ENCODE measurements at regions not wholly inside any gene's neighbourhood (a gene's known extent, or its start where the extent isn't known, plus 50 kb on each side); places are given as distances from the start of the nearest gene placed in this dataset.

- no peak overlapping the region for H2BK5ac ChIP-seq (ENCODE audit: low read depth, low read length, poor library complexity)
- WGBS (ENCODE audit: extremely low coverage, insufficient coverage, insufficient read length): no CpG with 5 or more reads among the region's 3 CpGs
Observed at GRCh38 chr9:119951591-119951990, 582.4 kb upstream of the BRINP1 start.

GRCh38 chr9:119951090-119951489, 581.9 kb upstream of the BRINP1 start:
- H3K4me1 ChIP-seq (ENCODE audit: control insufficient read depth in 1 of 2, insufficient read depth in 2 of 2, low read length in 2 of 2): peaks cover 0 to 2% of the 10 kb centered on the region in 2 experiments
- no peak overlapping the region for H3K27ac ChIP-seq (ENCODE audit: low read depth, low read length)
- H2BK120ac ChIP-seq (ENCODE audit: insufficient read depth, low read length, poor library complexity): no peak overlapping the region
- H3K23ac ChIP-seq (ENCODE audit: low read length): no peak overlapping the region
- no peaks in the 10 kb centered on the region for H3K79me2 ChIP-seq (ENCODE audit: control insufficient read depth, insufficient read depth, low read length, poor library complexity)
- peak overlapping the region; percentile 19 for H3K4me2 ChIP-seq (ENCODE audit: low read length)
- H3K18ac ChIP-seq (ENCODE audit: low read length): no peak overlapping the region
- H4K8ac ChIP-seq (ENCODE audit: low read depth, low read length): no peak overlapping the region
- H4K12ac ChIP-seq (ENCODE audit: low read depth, low read length): no peak overlapping the region
- H3K27me3 ChIP-seq (ENCODE audit: insufficient read depth, low read length): no peaks in the 10 kb centered on the region
- H3K9ac ChIP-seq (ENCODE audit: low read length): no peak overlapping the region
- WGBS (ENCODE audit: extremely low coverage, insufficient coverage, insufficient read length): no CpG with 5 or more reads among the region's 1 CpG
- no peak overlapping the region for H2BK5ac ChIP-seq (ENCODE audit: low read depth, low read length, poor library complexity)
- no peak overlapping the region for H4K91ac ChIP-seq (ENCODE audit: low read depth, low read length)
- no peak overlapping the region for H2BK12ac ChIP-seq (ENCODE audit: low read length)
- H3K14ac ChIP-seq (ENCODE audit: low read length): no peak overlapping the region
- no peaks in the 10 kb centered on the region for H3K79me1 ChIP-seq (ENCODE audit: low read length)
- no peak overlapping the region for H2AK5ac ChIP-seq (ENCODE audit: low read length)
- DNase-seq: no peak
- no peak overlapping the region for H3K4ac ChIP-seq (ENCODE audit: low read depth, low read length)
- H3K4me3 ChIP-seq (ENCODE audit: low read depth, low read length): no peak overlapping the region
- no peaks in the 10 kb centered on the region for H3K9me3 ChIP-seq (ENCODE audit: insufficient read depth, low read depth, low read length)
- H3K36me3 ChIP-seq (ENCODE audit: control insufficient read depth in 1 of 2, insufficient read depth in 2 of 2, low read length in 2 of 2): no peaks in the 10 kb centered on the region
- no peak overlapping the region for H2AFZ ChIP-seq (ENCODE audit: insufficient read depth, low read length, poor library complexity)

More at GRCh38 chr9:119951591-119951990, 582.4 kb upstream of the BRINP1 start:
- no peak overlapping the region for H2BK120ac ChIP-seq (ENCODE audit: insufficient read depth, low read length, poor library complexity)
- no peak overlapping the region for H2BK12ac ChIP-seq (ENCODE audit: low read length)
- H3K4ac ChIP-seq (ENCODE audit: low read depth, low read length): no peak overlapping the region
- no peaks in the 10 kb centered on the region for H3K36me3 ChIP-seq (ENCODE audit: control insufficient read depth in 1 of 2, insufficient read depth in 2 of 2, low read length in 2 of 2)
- peaks cover 0 to 2% of the 10 kb centered on the region in 2 experiments for H3K4me1 ChIP-seq (ENCODE audit: control insufficient read depth in 1 of 2, insufficient read depth in 2 of 2, low read length in 2 of 2)
- H2AFZ ChIP-seq (ENCODE audit: insufficient read depth, low read length, poor library complexity): no peak overlapping the region
- H2AK5ac ChIP-seq (ENCODE audit: low read length): no peak overlapping the region
- no peak for DNase-seq
- H3K4me2 ChIP-seq (ENCODE audit: low read length): no peak overlapping the region
- no peak overlapping the region for H4K8ac ChIP-seq (ENCODE audit: low read depth, low read length)
- H3K14ac ChIP-seq (ENCODE audit: low read length): no peak overlapping the region
- H3K9ac ChIP-seq (ENCODE audit: low read length): no peak overlapping the region
- no peak overlapping the region for H3K23ac ChIP-seq (ENCODE audit: low read length)
- H3K4me3 ChIP-seq (ENCODE audit: low read depth, low read length): no peak overlapping the region
- H3K79me2 ChIP-seq (ENCODE audit: control insufficient read depth, insufficient read depth, low read length, poor library complexity): no peaks in the 10 kb centered on the region
- no peak overlapping the region for H4K91ac ChIP-seq (ENCODE audit: low read depth, low read length)
- H3K79me1 ChIP-seq (ENCODE audit: low read length): no peaks in the 10 kb centered on the region
- H3K27ac ChIP-seq (ENCODE audit: low read depth, low read length): no peak overlapping the region
- H3K27me3 ChIP-seq (ENCODE audit: insufficient read depth, low read length): no peaks in the 10 kb centered on the region
- no peak overlapping the region for H4K12ac ChIP-seq (ENCODE audit: low read depth, low read length)
- no peak overlapping the region for H3K18ac ChIP-seq (ENCODE audit: low read length)
- no peaks in the 10 kb centered on the region for H3K9me3 ChIP-seq (ENCODE audit: insufficient read depth, low read depth, low read length)

GRCh38 chr9:119945686-119946085, 576.5 kb upstream of the BRINP1 start:
- no peak overlapping the region for H3K4me3 ChIP-seq (ENCODE audit: low read depth, low read length)
- WGBS (ENCODE audit: extremely low coverage, insufficient coverage, insufficient read length): no CpG with 5 or more reads among the region's 7 CpGs
- H3K4me2 ChIP-seq (ENCODE audit: low read length): no peak overlapping the region
- no peak overlapping the region for H3K27ac ChIP-seq (ENCODE audit: low read depth, low read length)
- no peak overlapping the region for H4K12ac ChIP-seq (ENCODE audit: low read depth, low read length)
- H2AFZ ChIP-seq (ENCODE audit: insufficient read depth, low read length, poor library complexity): no peak overlapping the region
- H2BK5ac ChIP-seq (ENCODE audit: low read depth, low read length, poor library complexity): no peak overlapping the region
- H2BK12ac ChIP-seq (ENCODE audit: low read length): no peak overlapping the region
- no peaks in the 10 kb centered on the region for H3K36me3 ChIP-seq (ENCODE audit: control insufficient read depth in 1 of 2, insufficient read depth in 2 of 2, low read length in 2 of 2)
- H3K27me3 ChIP-seq (ENCODE audit: insufficient read depth, low read length): no peaks in the 10 kb centered on the region
- no peak overlapping the region for H4K8ac ChIP-seq (ENCODE audit: low read depth, low read length)
- no peaks in the 10 kb centered on the region for H3K79me1 ChIP-seq (ENCODE audit: low read length)
- no peaks in the 10 kb centered on the region for H3K9me3 ChIP-seq (ENCODE audit: insufficient read depth, low read depth, low read length)
- H2BK120ac ChIP-seq (ENCODE audit: insufficient read depth, low read length, poor library complexity): no peak overlapping the region
- no peak overlapping the region for H4K91ac ChIP-seq (ENCODE audit: low read depth, low read length)
- H3K18ac ChIP-seq (ENCODE audit: low read length): no peak overlapping the region
- H3K79me2 ChIP-seq (ENCODE audit: control insufficient read depth, insufficient read depth, low read length, poor library complexity): no peaks in the 10 kb centered on the region
- no peak overlapping the region for H3K23ac ChIP-seq (ENCODE audit: low read length)
- H3K14ac ChIP-seq (ENCODE audit: low read length): no peak overlapping the region
- H3K9ac ChIP-seq (ENCODE audit: low read length): no peak overlapping the region
- H2AK5ac ChIP-seq (ENCODE audit: low read length): no peak overlapping the region
- no peak overlapping the region for H3K4ac ChIP-seq (ENCODE audit: low read depth, low read length)
- H3K4me1 ChIP-seq (ENCODE audit: control insufficient read depth in 1 of 2, insufficient read depth in 2 of 2, low read length in 2 of 2): no peaks in the 10 kb centered on the region
- DNase-seq: no peak

GRCh38 chr9:119941091-119941490, 571.9 kb upstream of the BRINP1 start:
- Histone ChIP-seq H3K27ac (ENCODE audit: low read depth, low read length) (no peak overlapping the region), H3K79me1 (ENCODE audit: low read length) (no peaks in the 10 kb centered on the region), H3K36me3 (ENCODE audit: control insufficient read depth in 1 of 2, insufficient read depth in 2 of 2, low read length in 2 of 2) (no peaks in the 10 kb centered on the region), H3K4me3 (ENCODE audit: low read depth, low read length) (no peak overlapping the region), H3K14ac (ENCODE audit: low read length) (no peak overlapping the region), H2AFZ (ENCODE audit: insufficient read depth, low read length, poor library complexity) (no peak overlapping the region), H3K4me2 (ENCODE audit: low read length) (no peak overlapping the region), H4K91ac (ENCODE audit: low read depth, low read length) (no peak overlapping the region), H2BK120ac (ENCODE audit: insufficient read depth, low read length, poor library complexity) (no peak overlapping the region), H3K27me3 (ENCODE audit: insufficient read depth, low read length) (no peaks in the 10 kb centered on the region), H3K4ac (ENCODE audit: low read depth, low read length) (no peak overlapping the region), H3K23ac (ENCODE audit: low read length) (no peak overlapping the region), H4K8ac (ENCODE audit: low read depth, low read length) (no peak overlapping the region), H3K4me1 (ENCODE audit: control insufficient read depth in 1 of 2, insufficient read depth in 2 of 2, low read length in 2 of 2) (no peaks in the 10 kb centered on the region), H3K9me3 (ENCODE audit: insufficient read depth, low read depth, low read length) (no peaks in the 10 kb centered on the region), H3K79me2 (ENCODE audit: control insufficient read depth, insufficient read depth, low read length, poor library complexity) (no peaks in the 10 kb centered on the region), H2BK5ac (ENCODE audit: low read depth, low read length, poor library complexity) (no peak overlapping the region), H4K12ac (ENCODE audit: low read depth, low read length) (no peak overlapping the region), H2AK5ac (ENCODE audit: low read length) (no peak overlapping the region), H3K9ac (ENCODE audit: low read length) (no peak overlapping the region), H2BK12ac (ENCODE audit: low read length) (no peak overlapping the region), H3K18ac (ENCODE audit: low read length) (no peak overlapping the region)
- no peak for DNase-seq
- WGBS (ENCODE audit: extremely low coverage, insufficient coverage, insufficient read length): no CpG with 5 or more reads among the region's 1 CpG

All from trophoblast cell (in vitro differentiated cells and primary cell).